Astrocyte (in vitro differentiated cells and primary cell): ENCODE measurements at regions not wholly inside any gene's neighbourhood (a gene's known extent, or its start where the extent isn't known, plus 50 kb on each side); places are given as distances from the start of the nearest gene placed in this dataset.

Experiments
- DNase-seq: peaks from one replicate; pipeline ENCODE4 v3.0.0-alpha.2; 2010; ENCODE audit warnings: low read depth
- FAIRE-seq: peaks from 2 replicates; lab custom pipeline; 2011; peaks lifted over from hg19 to GRCh38; lab: Jason Lieb, UNC
- H2AFZ ChIP-seq: 2 replicates; pipeline ENCODE4 v1.6.0; 2012; ENCODE audit warnings: low read depth, low read length, inconsistent platforms
- H3K27ac ChIP-seq: 2 replicates; pipeline ENCODE4 v1.5.1; 2011; ENCODE audit warnings: low read depth, low read length, inconsistent platforms
- H3K27me3 ChIP-seq: 2 replicates; pipeline ENCODE4 v1.6.0; 2011; ENCODE audit warnings: low read length, inconsistent platforms; ENCODE audit not compliant: insufficient read depth
- H3K36me3 ChIP-seq: 2 replicates; pipeline ENCODE4 v1.5.1; 2011; ENCODE audit warnings: low read length, inconsistent platforms; ENCODE audit not compliant: insufficient read depth
- H3K4me1 ChIP-seq: 2 replicates; pipeline ENCODE4 v1.5.1; 2011; ENCODE audit warnings: low read length, inconsistent platforms; ENCODE audit not compliant: insufficient read depth
- H3K4me2 ChIP-seq: 2 replicates; pipeline ENCODE4 v1.6.0; 2012; ENCODE audit warnings: low read length, inconsistent platforms
- H3K4me3 ChIP-seq: 2 replicates; pipeline ENCODE4 v1.5.1; 2011; ENCODE audit warnings: low read depth, mild to moderate bottlenecking, low read length, inconsistent platforms; ENCODE audit not compliant: insufficient read depth
- H3K79me2 ChIP-seq: 2 replicates; pipeline ENCODE4 v1.6.0; 2012; ENCODE audit warnings: mild to moderate bottlenecking, low read length, inconsistent platforms; ENCODE audit not compliant: insufficient read depth
- H3K9ac ChIP-seq: 2 replicates; pipeline ENCODE4 v1.6.0; 2012; ENCODE audit warnings: mild to moderate bottlenecking, low read length, inconsistent platforms
- H3K9me3 ChIP-seq: 2 replicates; pipeline ENCODE4 v1.5.1; 2012; ENCODE audit warnings: low read depth, mild to moderate bottlenecking, low read length, inconsistent platforms; ENCODE audit not compliant: insufficient read depth
- H4K20me1 ChIP-seq: 2 replicates; pipeline ENCODE4 v1.6.0; 2012; ENCODE audit warnings: low read length, inconsistent platforms; ENCODE audit not compliant: insufficient read depth
- H3K27ac Mint-ChIP-seq: one replicate; pipeline ENCODE4 v1.8.0; 2021; ENCODE audit warnings: mild to moderate bottlenecking, mixed read lengths; ENCODE audit not compliant: unreplicated experiment
- H3K27me3 Mint-ChIP-seq: one replicate; pipeline ENCODE4 v1.8.0; 2021; ENCODE audit warnings: low read depth, mixed read lengths; ENCODE audit not compliant: unreplicated experiment
- H3K36me3 Mint-ChIP-seq: one replicate; pipeline ENCODE4 v1.8.0; 2021; ENCODE audit warnings: low read depth, mixed read lengths; ENCODE audit not compliant: unreplicated experiment
- H3K4me1 Mint-ChIP-seq: one replicate; pipeline ENCODE4 v1.8.0; 2021; ENCODE audit warnings: low read depth, mixed read lengths; ENCODE audit not compliant: unreplicated experiment
- H3K4me3 Mint-ChIP-seq: one replicate; pipeline ENCODE4 v1.8.0; 2021; ENCODE audit warnings: mild to moderate bottlenecking, moderate library complexity, mixed read lengths; ENCODE audit not compliant: unreplicated experiment
- H3K9me3 Mint-ChIP-seq: one replicate; pipeline ENCODE4 v1.8.0; 2021; ENCODE audit warnings: mild to moderate bottlenecking, mixed read lengths; ENCODE audit not compliant: unreplicated experiment
- EZH2 ChIP-seq: IDR thresholded peaks from 2 replicates; pipeline ENCODE4 v1.6.1; 2012; ENCODE audit warnings: mild to moderate bottlenecking, low read length, inconsistent platforms; ENCODE audit not compliant: insufficient read depth
- TF ChIP-seq, protein P1 (sequence below): IDR thresholded peaks from 2 replicates; pipeline ENCODE4 v1.5.1; 2011; ENCODE audit warnings: low read depth, mild to moderate bottlenecking, inconsistent platforms, low read length, moderate library complexity; ENCODE audit not compliant: insufficient read depth

DNA sequence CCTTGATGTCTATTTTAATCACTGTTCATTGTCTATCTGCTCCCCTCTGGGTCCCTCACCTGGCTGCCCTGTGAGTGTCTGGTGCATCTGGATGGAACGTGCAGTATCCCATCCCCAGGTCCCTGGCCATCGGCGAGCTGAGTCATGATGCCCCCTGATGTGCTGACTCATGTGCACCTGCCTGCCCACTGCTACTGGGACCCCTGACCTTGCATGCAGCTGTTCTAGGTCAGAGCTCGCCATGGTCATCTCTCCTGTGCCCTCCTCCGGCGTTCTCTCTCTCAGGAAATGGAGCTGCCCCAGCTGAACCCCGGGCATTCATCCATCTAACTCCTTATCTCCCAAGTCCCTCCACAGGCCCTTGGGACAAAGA is 516.2 kb upstream of the HS6ST1 start:
- FAIRE-seq (no peak), DNase-seq (no peak)
- Histone ChIP-seq H3K4me3 (no peak overlapping the region), H3K4me1 (no peaks in the 10 kb centered on the region), H3K27me3 (no peaks in the 10 kb centered on the region), H3K9ac (no peak overlapping the region), H2AFZ (no peak overlapping the region), H3K4me2 (no peak overlapping the region), H3K36me3 (no peaks in the 10 kb centered on the region), H3K9me3 (peaks cover 3% of the 10 kb centered on the region), H3K27ac (no peak overlapping the region), H3K79me2 (no peaks in the 10 kb centered on the region), H4K20me1 (no peaks in the 10 kb centered on the region)
- Mint-ChIP-seq H3K9me3 (peaks cover 4% of the 10 kb centered on the region), H3K27me3 (peaks cover 40% of the 10 kb centered on the region), H3K36me3 (no peaks in the 10 kb centered on the region), H3K4me1 (no peaks in the 10 kb centered on the region), H3K27ac (no peak overlapping the region), H3K4me3 (no peak overlapping the region)
- TF ChIP-seq, protein P1, sequence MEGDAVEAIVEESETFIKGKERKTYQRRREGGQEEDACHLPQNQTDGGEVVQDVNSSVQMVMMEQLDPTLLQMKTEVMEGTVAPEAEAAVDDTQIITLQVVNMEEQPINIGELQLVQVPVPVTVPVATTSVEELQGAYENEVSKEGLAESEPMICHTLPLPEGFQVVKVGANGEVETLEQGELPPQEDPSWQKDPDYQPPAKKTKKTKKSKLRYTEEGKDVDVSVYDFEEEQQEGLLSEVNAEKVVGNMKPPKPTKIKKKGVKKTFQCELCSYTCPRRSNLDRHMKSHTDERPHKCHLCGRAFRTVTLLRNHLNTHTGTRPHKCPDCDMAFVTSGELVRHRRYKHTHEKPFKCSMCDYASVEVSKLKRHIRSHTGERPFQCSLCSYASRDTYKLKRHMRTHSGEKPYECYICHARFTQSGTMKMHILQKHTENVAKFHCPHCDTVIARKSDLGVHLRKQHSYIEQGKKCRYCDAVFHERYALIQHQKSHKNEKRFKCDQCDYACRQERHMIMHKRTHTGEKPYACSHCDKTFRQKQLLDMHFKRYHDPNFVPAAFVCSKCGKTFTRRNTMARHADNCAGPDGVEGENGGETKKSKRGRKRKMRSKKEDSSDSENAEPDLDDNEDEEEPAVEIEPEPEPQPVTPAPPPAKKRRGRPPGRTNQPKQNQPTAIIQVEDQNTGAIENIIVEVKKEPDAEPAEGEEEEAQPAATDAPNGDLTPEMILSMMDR: no peak
- TF ChIP-seq EZH2: no peak

- FAIRE-seq: no peak
- Histone ChIP-seq H3K27ac (no peak overlapping the region), H3K36me3 (no peaks in the 10 kb centered on the region), H3K9me3 (peaks cover 4% of the 10 kb centered on the region), H3K4me2 (no peak overlapping the region), H3K79me2 (no peaks in the 10 kb centered on the region), H3K4me3 (no peak overlapping the region), H3K9ac (no peak overlapping the region), H2AFZ (no peak overlapping the region), H4K20me1 (no peaks in the 10 kb centered on the region), H3K27me3 (no peaks in the 10 kb centered on the region), H3K4me1 (no peaks in the 10 kb centered on the region)
- Mint-ChIP-seq H3K9me3 (peaks cover 4% of the 10 kb centered on the region), H3K4me1 (no peaks in the 10 kb centered on the region), H3K36me3 (no peaks in the 10 kb centered on the region), H3K4me3 (no peak overlapping the region), H3K27ac (no peak overlapping the region), H3K27me3 (peaks cover 43% of the 10 kb centered on the region)
- no peak for TF ChIP-seq EZH2
- TF ChIP-seq, protein P1: no peak
- DNase-seq: no peak
These were observed 516.7 kb upstream of the HS6ST1 start for GRCh38 chr2:128835342-128835855.

DNA sequence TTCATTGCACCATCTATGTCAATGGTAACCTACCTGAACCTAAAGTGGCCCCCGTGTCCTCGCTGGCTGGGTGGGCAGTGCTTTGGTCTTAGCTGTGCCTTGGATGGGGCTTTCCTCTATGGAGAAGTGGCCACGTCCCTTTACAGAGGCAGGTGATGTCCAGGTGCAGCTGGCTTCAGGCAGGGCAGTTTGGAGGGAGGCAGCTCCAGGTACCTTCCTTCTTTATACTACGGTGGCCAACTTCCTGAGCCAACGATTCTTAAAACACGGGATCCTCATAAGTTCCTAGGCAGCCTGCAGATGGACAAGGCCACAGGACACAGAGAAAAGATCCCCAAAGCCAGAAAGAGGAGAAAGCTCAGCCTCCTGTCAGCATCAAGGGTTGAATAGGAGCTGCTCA is 517.3 kb upstream of the HS6ST1 start:
- Histone ChIP-seq H3K4me1 (no peaks in the 10 kb centered on the region), H2AFZ (no peak overlapping the region), H3K4me3 (no peak overlapping the region), H3K27me3 (no peaks in the 10 kb centered on the region), H3K9me3 (peaks cover 6% of the 10 kb centered on the region), H4K20me1 (no peaks in the 10 kb centered on the region), H3K4me2 (no peak overlapping the region), H3K36me3 (no peaks in the 10 kb centered on the region), H3K27ac (no peak overlapping the region), H3K79me2 (no peaks in the 10 kb centered on the region), H3K9ac (no peak overlapping the region)
- no peak for TF ChIP-seq EZH2
- TF ChIP-seq, protein P1: no peak
- FAIRE-seq (no peak), DNase-seq (no peak)
- no peak overlapping the region for H3K27ac Mint-ChIP-seq
- H3K36me3 Mint-ChIP-seq: no peaks in the 10 kb centered on the region
- no peaks in the 10 kb centered on the region for H3K4me1 Mint-ChIP-seq
- H3K4me3 Mint-ChIP-seq: no peak overlapping the region
- peaks cover 4% of the 10 kb centered on the region for H3K9me3 Mint-ChIP-seq
- peaks cover 47% of the 10 kb centered on the region for H3K27me3 Mint-ChIP-seq
